HG02588 (cell line): ENCODE measurements at regions not wholly inside any gene's neighbourhood (a gene's known extent, or its start where the extent isn't known, plus 50 kb on each side); places are given as distances from the start of the nearest gene placed in this dataset.
"Not testable (repeated sequence)": the region's sequence is repeated elsewhere in the genome, so short reads cannot be mapped to it uniquely, and the experiment has no call there.

ENCODE experiments used
- ATAC-seq: cut with Tn5 transposase; IDR thresholded peaks from one replicate; pipeline ENCODE4 v1.9.1; 2021; ENCODE audit warnings: mild to moderate bottlenecking, moderate library complexity; ENCODE audit not compliant: unreplicated experiment

DNA sequence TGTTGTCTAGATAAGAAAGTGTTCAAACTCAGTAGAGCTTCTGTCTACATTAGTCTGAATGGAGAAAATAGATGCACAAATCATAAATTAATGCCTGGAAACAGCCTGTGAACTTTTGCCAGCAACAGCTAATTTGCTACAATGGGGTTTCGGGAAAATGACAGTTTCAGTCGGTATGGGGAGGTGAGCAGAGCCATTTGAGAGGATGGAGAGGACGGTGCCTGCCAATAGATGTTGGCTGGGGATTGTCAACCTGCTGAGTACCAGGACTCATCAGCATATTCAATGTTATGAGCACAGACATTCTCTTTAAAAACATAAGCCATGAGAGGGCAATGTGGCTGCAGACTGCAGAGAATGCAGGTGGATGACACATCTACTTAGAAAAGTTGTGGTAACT lies 230.3 kb upstream of the PCDH18 start:
- no peak for ATAC-seq

DNA sequence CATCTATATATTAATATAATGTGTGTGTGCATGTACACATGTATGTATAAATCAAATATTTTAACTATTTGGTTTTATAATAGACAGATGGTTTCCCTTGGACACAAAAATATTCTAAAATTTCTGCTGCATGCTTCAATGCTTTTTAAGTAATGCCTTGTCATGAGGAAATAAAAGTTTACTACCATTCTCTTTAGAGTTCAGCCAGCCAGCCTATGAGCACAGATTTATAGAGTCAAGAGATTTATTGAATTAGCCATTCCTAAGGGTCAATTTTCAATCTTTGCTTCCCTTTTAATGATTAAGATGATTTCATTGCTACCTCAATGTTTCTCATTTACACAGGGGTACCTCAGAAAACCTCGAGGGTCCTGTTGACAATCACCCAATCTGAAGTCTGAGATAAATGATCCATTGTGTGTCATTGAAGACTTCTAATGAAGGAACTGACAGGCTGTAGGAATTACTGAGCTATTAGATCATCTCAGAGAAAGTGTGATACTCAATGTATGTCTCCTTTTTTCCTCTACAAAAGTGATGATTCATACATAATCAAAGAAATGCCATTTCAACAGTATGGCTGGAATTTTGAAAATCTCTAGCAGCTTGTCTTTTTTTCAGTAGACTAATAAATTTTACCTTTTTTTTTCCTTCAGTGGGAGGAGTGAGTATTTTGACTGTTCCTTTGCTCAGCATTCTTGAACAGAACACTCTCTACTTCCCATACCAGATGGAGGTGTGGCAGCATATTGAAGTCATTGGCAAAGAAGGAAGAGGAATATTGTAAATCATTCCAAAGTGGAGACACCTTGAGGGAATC lies 222.6 kb upstream of the PCDH18 start:
- no peak for ATAC-seq

DNA sequence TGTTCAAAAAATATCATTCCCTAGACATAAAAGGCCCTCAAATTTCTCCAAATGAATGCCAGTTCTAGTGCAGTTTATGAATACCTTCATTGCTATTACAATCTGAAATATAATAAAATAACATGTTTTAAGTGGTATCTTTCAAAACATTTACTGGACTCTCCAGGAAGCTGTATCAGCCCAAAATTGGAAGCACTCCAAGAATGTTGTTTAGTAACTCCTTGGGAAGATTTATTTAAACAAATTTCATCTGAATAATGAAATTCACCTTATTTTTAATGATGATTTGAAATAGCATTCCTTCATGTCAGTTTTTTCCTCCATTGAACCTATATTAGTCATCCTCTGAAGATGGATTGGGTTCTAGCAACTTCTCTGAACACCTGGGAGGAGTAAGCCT lies 217.2 kb upstream of the PCDH18 start:
- ATAC-seq = no peak

DNA sequence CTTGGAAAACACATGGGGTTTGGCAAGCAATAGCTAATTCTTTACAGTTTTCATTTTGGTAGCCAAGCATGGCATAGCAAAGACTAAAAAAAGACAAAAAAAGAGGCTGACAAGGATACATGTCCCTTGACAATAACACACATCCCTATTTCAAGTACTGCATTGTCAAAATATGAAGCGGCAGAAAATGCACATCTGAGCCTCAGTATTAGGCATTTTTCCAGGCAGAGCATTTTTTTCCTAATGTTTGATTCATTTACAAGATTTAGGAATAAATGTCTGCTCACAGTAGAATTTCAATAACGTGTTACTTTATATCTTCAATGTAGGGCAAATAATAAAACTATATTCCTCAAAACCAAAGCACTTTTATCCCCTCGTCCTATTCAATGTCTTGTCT lies 216.3 kb upstream of the PCDH18 start:
- no peak for ATAC-seq

DNA sequence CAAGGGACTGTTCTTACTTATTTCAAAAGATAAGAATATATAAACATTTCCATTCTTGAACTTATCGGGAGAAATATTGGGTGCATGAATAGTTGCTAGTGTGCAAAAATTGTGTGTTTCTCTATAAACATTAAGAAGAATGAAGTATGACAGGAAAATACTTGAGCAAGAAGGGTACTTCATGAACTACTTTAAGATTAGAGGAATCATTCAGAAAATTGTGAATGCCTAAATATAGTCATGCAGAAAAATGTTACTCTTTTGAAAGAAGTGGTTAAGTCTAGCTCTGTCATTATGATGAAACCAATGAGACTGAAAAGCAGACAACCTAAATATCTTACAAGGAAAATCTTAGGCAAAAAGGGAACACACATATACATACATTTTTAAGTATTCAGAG lies 207.8 kb upstream of the PCDH18 start:
- no peak for ATAC-seq

DNA sequence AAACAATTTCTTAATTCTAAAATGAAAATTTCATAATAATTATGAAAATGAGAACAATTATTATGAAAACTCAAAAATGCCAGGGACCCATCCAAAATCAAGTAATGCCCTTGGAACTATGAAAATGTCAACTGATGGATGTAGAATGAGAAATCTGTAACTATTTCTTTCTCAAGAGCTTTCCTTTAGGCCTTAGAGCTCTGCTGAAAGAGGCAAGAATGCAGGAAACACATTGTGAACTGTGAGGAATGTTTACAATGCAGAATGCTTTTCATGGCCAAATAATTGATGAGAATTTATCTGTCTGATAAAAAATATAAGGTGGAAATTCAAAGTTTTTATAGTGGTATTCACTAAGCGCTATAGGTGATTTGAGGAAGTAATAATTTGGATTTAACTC lies 207.1 kb upstream of the PCDH18 start:
- ATAC-seq = no peak

DNA sequence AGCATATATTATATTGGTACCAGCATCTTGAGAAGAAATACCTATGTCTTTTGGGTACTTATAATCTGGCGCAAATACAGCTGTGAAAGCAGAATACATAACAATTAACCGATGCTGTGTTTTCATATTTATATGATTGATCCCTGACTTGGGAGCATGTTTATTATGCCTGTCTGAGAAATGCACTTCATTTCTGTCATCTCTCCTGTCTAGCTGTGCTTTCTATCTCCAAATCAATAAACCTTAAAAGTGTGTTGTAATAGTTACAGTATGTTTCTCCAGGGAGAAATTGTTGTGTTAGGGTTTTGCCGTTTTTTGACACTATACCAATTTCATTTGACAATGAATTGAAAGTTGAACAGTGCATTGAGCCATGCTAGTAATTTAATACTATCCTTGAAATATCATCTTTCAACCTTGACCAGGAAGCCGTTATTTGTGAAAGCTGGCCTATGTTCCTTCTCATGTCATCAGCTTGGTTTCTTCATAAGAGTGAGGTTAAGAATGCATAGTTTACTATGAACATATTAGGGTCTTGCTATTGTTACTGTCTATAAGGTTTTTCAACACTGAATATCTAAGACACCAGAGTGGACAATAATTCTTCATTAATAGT lies 206.2 kb upstream of the PCDH18 start:
- no peak for ATAC-seq

DNA sequence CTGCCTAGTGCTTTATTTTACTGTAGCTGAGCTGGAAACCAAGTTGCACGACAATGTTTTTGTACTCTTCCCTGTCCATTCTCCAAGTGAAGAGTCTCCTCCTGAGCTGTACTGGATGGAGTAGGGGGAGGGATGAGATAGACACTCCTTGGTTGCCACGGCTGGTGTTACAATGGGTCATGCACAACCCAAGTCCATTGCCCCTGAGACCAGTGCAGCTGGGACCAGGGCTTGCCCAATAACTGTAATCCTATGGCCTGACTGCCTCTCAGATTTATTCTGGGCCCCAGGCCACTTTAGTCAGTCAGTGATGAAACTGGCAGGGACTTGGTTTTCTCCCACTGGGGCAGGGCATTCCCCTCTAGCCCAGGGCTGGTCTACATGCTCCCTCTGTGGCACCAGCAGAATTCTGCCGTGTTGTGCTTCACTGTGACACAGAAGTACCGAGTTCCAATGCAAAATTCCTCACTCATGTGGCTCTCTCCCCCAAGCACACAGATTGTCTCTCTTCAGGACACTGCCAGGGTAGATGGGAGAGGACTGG lies 203.3 kb upstream of the PCDH18 start:
- no peak for ATAC-seq

DNA sequence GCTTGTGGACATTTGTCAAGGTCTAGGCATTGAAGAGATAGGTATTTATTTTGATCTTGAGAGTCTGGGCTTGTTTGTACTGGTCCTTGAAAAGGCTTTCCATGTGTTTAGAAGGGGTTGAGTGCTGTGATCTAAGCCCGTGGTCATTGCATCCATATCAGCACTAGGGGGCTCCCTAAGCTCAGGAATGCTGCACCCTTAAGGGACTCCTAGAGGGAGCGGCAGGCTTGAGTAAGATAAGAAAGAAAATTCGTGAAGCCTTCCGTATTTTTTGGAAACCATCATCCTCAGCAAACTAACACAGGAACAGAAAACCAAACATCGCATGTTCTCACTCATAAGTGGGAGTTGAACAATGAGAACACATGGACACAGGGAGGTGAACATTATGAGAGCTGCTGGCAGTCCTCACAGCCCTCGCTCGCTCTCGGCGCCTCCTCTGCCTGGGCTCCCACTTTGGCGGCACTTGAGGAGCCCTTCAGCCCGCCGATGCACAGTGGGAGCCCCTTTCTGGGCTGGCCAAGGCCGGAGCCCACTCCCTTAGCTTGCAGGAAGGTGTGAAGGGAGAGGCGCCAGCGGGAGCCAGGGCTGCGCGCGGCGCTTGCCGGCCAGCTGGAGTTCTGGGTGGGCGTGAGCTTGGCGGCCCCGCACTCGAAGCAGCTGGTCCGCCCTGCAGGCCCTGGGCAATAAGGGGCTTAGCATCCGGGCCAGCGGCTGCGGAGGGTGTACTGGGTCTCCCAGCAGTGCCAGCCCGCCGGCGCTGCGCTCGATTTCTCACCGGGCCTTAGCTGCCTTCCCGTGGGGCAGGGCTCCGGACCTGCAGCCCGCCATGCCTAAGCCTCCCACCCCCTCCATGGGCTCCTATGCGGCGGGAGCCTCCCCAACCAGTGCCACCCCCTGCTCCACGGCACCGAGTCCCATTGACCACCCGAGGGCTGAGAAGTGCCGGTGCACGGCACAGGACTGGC lies 201.2 kb upstream of the PCDH18 start:
- not testable (repeated sequence) for ATAC-seq

DNA sequence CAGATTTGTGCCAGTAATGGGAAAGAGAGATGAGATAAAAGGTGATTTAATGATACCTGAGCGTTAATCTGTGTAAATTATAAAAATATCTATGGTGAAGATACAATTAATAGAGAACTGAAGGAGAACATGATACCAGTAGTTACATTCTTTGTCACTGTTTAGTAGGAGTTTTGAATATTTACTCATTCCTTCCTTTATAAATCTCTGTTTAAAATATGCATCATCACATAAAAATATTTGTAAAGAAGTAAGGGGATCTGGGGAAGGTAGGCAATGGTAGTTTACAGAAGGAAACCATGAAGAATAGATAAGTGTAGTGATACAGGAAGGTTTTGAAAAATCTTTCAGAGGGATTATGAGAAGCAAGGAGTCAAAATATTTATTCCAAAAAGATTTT lies 190.6 kb upstream of the PCDH18 start:
- no peak for ATAC-seq

DNA sequence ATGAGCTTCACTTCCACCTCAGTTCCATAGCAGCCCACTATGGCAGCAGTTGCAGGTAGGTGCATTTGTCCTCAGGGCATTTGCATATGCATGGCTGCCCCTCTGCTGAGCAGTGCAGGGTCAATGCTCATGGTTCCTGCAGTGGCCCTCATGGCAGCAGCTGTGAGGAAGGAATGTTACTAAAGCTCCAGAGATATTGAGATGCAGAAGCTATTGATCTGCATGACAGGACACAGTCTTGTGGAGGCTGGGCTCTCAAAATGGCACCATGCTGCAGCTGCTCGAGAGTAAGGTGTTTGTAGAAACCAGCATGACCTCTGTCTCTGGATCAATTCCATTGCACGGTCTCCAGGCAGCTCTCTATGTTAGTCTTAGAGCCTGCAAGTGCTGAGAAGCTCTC lies 179.2 kb upstream of the PCDH18 start:
- ATAC-seq = no peak

DNA sequence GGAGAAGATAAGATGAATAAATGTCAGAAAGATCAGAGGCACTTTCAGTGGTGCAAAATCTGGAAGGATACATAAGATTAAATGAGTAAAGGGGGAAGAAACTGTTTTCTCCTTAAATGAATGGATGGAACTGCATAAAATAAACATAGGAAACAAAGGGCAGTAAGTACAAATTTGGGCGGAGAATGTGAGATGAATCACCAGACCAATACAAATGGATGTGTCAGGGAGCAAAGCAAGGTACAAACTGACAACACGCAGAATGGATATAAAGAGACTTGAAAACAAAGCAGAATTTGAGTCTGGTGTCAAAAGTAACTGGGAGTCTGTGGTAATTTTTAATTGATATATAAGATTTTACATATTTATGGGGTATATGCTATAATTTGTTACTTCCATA lies 175.3 kb upstream of the PCDH18 start:
- ATAC-seq = no peak

DNA sequence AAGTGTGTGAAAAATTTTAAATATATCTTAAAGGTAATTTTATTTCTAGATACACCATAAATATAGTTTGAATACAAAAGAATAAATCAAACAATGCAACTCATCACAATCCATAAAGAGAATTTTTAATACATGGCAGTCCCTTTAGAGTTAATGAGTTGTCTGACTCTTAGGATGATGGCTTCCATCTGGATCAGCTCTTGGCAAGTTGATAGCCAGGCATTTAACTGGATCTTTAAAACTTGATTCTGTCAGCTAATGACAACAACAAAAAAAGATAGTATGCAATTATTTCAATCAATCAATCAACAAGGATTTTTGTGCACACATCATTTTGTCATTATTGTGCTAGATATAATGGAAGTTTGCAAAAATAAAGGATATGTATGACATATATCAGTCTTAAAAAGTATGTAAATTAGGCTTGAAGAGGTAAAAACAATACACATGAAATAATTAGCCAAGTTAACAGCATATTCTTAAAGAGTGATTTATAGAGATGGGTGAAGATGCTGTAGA lies 174.9 kb upstream of the PCDH18 start:
- ATAC-seq = no peak

DNA sequence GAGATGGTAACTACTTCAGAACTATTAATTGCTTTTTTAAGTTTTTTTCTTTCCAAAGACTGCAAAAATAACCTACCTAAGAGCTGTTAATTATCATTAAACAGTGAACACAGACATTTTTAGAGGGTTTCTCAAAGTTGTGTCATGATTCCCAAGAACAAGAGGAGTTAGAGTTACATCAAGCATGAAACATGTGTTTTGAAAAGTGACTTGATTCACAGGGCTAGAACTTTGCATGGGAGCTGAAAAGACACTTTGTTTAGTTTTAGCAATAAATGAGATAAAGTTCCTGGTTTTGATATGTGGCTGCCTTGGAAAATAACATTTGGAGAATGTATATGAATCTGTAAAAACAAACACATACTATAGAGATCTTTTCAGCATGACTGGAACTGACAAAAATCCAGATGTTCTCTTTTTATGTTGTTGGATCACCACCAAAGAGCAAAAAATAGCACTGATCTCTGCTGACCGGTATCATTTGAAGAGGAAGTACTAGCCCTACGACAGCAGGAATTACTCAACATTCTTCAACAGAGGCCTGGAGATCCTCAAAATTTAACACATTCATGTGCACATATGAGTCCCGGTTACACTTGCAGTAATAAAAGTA lies 173.0 kb upstream of the PCDH18 start:
- no peak for ATAC-seq

DNA sequence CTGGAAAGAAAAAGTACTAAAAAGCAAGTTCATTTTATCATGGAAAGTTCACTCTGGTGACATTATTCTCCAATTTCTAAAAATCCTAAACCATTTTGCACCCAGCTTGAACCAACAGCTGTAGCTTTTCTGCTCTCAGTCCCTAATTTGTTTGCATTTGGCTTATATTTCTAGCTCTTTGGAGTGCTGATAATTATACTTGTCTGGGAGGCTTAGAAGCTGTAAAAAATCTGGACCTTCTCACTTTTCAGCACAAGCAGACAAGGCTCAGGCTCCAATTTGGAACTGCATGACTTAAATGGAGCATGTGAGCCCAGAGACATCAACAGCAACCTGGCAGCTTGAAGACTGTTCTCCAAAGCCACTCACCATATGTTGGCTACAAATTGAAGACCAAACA lies 170.9 kb upstream of the PCDH18 start:
- ATAC-seq = no peak

DNA sequence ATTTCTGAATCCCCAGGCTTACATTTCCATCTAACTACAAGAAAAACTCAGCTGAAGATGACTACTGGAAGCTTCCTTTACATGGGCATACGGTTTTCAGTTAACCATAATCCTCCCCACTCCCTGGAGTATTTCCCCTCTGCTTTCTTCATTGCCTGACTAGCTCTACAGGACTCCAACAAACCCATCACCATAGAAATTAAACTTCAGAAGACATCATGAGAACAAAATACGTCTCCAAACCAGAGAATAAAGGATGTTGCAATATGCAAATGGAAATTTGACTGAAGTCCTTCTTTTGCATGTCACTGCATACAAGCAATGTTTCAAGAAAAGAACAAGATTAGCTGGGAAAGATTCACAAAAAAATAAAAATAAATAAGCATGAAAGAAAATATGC lies 170.2 kb upstream of the PCDH18 start:
- no peak for ATAC-seq

DNA sequence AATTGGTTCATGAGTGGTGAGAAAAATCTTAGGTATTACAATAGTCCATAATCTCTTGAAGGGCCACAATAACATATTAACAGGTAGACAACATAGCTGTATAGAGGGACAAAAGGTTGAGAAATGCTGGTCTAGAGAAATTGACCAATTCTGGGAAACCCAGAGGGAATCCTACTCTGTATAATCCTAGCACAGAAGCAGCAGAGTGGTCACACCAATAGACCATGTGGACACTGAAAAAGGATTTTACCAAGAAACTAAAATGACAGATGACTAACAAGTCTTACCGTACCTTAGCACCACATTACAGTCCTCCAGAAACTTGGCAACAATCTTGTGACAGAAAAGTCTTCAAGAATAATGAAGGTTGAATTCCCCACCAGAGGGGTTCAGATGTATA lies 169.1 kb upstream of the PCDH18 start:
- ATAC-seq = no peak

DNA sequence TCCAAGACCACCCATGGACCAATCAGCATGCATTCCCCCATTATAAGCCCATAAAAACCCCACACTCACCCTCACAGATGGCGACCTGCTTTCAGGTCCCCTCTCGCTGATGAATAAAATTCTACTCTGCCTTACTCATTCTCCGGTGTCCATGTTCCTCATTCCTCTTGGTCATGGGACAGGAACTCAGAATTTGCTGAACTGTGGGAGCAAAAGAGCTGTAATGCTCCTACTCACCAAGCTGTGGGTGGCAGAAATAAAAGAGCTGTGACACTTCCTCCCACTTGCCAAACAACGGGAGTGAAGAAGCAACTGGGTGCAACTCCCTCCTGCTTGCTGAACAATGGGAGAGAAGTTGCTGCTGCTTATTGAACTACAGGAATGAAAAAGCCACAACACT lies 168.5 kb upstream of the PCDH18 start:
- ATAC-seq = no peak

DNA sequence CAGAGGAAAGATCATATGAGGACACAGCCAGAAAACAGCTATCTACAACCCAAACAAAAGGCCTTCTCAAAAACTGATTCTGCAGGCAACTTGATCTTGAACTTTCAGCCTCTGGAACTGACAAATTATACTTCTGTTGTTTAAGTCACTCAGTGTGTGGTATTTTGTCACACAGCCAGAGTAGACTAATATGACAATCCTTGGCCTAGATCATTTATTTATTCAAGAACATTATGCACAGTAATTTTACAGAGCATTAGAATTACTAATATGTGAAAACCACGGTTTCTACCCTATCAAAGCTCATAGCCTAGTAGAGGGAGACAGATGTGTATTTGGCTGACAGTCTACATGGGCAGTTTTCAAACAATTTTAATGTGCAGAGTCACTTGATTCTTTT lies 167.8 kb upstream of the PCDH18 start:
- no peak for ATAC-seq

DNA sequence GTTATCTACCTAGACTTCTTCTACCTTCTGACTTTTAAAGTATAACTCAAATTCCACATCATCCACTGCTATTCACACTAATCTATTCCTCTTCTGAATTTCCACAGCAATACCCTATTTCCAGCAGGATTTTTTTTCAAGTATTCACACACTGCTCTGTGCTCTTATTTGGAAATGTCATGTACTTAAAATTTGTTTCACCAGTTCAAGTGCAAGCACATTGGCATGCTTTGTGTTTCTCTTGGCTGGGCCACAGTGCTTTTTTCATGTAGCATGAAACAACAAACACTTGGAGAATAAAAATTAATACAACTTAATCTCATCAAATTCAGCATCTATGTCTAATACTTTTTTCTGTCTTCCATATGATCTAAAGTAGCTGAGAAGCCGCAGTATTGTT lies 161.8 kb upstream of the PCDH18 start:
- ATAC-seq = no peak

DNA sequence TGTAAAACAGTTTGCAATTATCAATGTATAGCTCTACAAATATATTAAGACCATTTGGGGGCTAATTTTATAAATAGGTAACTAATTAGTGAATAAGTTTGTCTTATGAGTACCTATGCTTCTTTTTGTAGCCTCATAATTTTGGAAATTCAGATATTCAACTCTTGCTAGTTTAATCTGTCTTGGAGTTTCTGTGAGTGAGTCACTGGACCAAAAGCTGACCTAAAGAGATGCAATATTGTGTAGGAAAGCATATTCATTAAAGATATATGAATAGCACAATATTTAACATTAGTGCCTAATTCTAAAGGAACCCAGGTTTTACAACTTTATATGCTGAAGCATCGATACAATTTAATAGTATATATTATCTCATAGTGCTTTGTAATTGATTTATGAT lies 161.3 kb upstream of the PCDH18 start:
- no peak for ATAC-seq
